ENCODE measurements at regions not wholly inside any gene's neighbourhood (a gene's known extent, or its start where the extent isn't known, plus 50 kb on each side); places are given as distances from the start of the nearest gene placed in this dataset.

DNA sequence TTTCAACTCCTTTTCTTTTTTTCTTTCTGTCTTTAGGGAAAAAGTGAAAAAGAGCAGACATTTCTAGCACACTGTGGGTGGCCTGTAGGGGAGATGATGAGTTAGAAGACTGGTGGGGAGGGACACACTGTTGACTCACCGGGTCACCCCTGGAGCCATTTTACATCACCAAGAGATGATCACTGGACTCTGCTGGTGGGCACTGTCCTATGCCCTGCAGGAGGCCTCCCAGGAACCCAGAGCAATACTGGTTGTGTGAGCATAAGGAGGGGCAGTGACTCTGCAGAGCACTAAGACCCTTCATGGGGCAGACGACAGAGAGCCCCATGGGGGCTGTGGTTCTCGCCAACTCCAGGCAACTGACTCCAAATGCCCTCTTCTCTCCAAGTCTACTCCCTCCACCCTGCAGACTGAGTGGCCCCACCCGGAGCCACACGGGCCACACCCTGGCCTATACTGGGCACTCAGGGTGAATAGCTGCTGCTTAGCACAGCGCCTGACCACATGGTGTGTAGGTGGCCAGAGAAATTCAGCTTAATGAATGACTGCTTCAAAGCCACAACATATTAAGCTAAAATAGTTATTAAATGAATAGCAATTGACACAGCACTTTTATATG, 177.5 kb downstream of the CDC5L start:
- TF ChIP-seq, protein P1, sequence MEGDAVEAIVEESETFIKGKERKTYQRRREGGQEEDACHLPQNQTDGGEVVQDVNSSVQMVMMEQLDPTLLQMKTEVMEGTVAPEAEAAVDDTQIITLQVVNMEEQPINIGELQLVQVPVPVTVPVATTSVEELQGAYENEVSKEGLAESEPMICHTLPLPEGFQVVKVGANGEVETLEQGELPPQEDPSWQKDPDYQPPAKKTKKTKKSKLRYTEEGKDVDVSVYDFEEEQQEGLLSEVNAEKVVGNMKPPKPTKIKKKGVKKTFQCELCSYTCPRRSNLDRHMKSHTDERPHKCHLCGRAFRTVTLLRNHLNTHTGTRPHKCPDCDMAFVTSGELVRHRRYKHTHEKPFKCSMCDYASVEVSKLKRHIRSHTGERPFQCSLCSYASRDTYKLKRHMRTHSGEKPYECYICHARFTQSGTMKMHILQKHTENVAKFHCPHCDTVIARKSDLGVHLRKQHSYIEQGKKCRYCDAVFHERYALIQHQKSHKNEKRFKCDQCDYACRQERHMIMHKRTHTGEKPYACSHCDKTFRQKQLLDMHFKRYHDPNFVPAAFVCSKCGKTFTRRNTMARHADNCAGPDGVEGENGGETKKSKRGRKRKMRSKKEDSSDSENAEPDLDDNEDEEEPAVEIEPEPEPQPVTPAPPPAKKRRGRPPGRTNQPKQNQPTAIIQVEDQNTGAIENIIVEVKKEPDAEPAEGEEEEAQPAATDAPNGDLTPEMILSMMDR (IDR thresholded peaks at IDR 0.05; ENCODE audit: low read depth, low read length), result no peak
- TF ChIP-seq POLR2A (IDR thresholded peaks at IDR 0.05; ENCODE audit: extremely low read depth, insufficient read length) (no peak), MYC (IDR thresholded peaks at IDR 0.05; ENCODE audit: low read depth, low read length) (no peak)
- TF ChIP-seq, protein P2, sequence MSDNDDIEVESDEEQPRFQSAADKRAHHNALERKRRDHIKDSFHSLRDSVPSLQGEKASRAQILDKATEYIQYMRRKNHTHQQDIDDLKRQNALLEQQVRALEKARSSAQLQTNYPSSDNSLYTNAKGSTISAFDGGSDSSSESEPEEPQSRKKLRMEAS (IDR thresholded peaks at IDR 0.05; ENCODE audit: low read depth, low read length), result no peak
